MM.1S (cell line): ENCODE measurements at regions not wholly inside any gene's neighbourhood (a gene's known extent, or its start where the extent isn't known, plus 50 kb on each side); places are given as distances from the start of the nearest gene placed in this dataset.
"Not testable (repeated sequence)": the region's sequence is repeated elsewhere in the genome, so short reads cannot be mapped to it uniquely, and the experiment has no call there.

Experiments used
- DNase-seq: peaks from one replicate; pipeline ENCODE4 v3.0.0-alpha.2; 2015
- H2AFZ ChIP-seq: fragments of 300-600 bp; sonication (generic); 2 replicates; pipeline ENCODE4 v1.6.0; 2016; ENCODE audit warnings: antibody characterized with exemption, low read length
- H3F3A ChIP-seq: fragments of 300-600 bp; sonication (generic); 2 replicates; pipeline ENCODE4 v1.6.1; 2016; ENCODE audit warnings: mild to moderate bottlenecking, antibody characterized with exemption, low read length, moderate library complexity, mixed read lengths; ENCODE audit not compliant: insufficient read depth
- H3K27ac ChIP-seq: fragments of 300-600 bp; sonication (generic); 2 replicates; pipeline ENCODE4 v1.5.1; 2016; ENCODE audit warnings: mild to moderate bottlenecking, low read length
- H3K27me3 ChIP-seq: fragments of 300-600 bp; sonication (generic); replicated peaks from 2 replicates; pipeline ENCODE4 v1.6.0; 2016; ENCODE audit warnings: low read length; ENCODE audit not compliant: insufficient read depth
- H3K36me3 ChIP-seq: fragments of 300-600 bp; sonication (generic); replicated peaks from 2 replicates; pipeline ENCODE4 v1.6.1; 2016; ENCODE audit warnings: mild to moderate bottlenecking, low read length, mixed read lengths; ENCODE audit not compliant: insufficient read depth
- H3K4me1 ChIP-seq: fragments of 300-600 bp; sonication (generic); 2 replicates; pipeline ENCODE4 v1.6.1; 2016; ENCODE audit warnings: low read length, mixed read lengths
- H3K4me2 ChIP-seq: fragments of 300-600 bp; sonication (generic); 2 replicates; pipeline ENCODE4 v1.6.0; 2016; ENCODE audit warnings: low read depth, low read length
- H3K4me3 ChIP-seq: fragments of 300-600 bp; sonication (generic); 2 replicates; pipeline ENCODE4 v1.5.1; 2016; ENCODE audit warnings: low read length, mixed read lengths
- H3K79me2 ChIP-seq: fragments of 300-600 bp; sonication (generic); 2 replicates; pipeline ENCODE4 v1.6.1; 2016; ENCODE audit warnings: mixed run types, low read length, mixed read lengths
- H3K9ac ChIP-seq: fragments of 300-600 bp; sonication (generic); 2 replicates; pipeline ENCODE4 v1.6.1; 2016; ENCODE audit warnings: low read length, mixed read lengths
- H3K9me2 ChIP-seq: fragments of 300-600 bp; sonication (generic); replicated peaks from 2 replicates; pipeline ENCODE4 v1.6.1; 2016; ENCODE audit warnings: mild to moderate bottlenecking, low read length, mixed read lengths; ENCODE audit not compliant: insufficient read depth
- H3K9me3 ChIP-seq: fragments of 300-600 bp; sonication (generic); replicated peaks from 2 replicates; pipeline ENCODE4 v1.6.1; 2016; ENCODE audit warnings: mild to moderate bottlenecking, low read length, mixed read lengths; ENCODE audit not compliant: insufficient read depth
- H4K20me1 ChIP-seq: fragments of 300-600 bp; sonication (generic); 2 replicates; pipeline ENCODE4 v1.6.1; 2016; ENCODE audit warnings: mild to moderate bottlenecking, low read length, moderate library complexity, mixed read lengths; ENCODE audit not compliant: insufficient read depth
- CTCF ChIP-seq: fragments of 300-600 bp; sonication (generic); IDR thresholded peaks from 2 replicates; pipeline ENCODE4 v1.5.1; 2016; ENCODE audit warnings: antibody characterized with exemption, low read length, mixed read lengths
- EZH2 ChIP-seq: fragments of 300-600 bp; sonication (generic); optimal IDR thresholded peaks from 2 replicates; pipeline ENCODE3; 2017; ENCODE audit warnings: low read depth, mild to moderate bottlenecking, antibody characterized with exemption, low read length, mixed read lengths
- EZH2phosphoT487 ChIP-seq: fragments of 300-600 bp; sonication (generic); IDR thresholded peaks from 2 replicates; pipeline ENCODE4 v1.6.1; 2018; ENCODE audit warnings: antibody characterized with exemption, low read length

GRCh38 chr1:121582898-121583297 is 398.1 kb downstream of the SRGAP2C start:
- DNase-seq, H3F3A ChIP-seq, H3K4me3 ChIP-seq, H2AFZ ChIP-seq, H3K27me3 ChIP-seq, H3K4me2 ChIP-seq, H3K9me3 ChIP-seq, H4K20me1 ChIP-seq, H3K9ac ChIP-seq, H3K4me1 ChIP-seq, H3K27ac ChIP-seq, H3K9me2 ChIP-seq, H3K36me3 ChIP-seq, H3K79me2 ChIP-seq: not testable (repeated sequence)

GRCh38 chr1:121586369-121587229 is 401.8 kb downstream of the SRGAP2C start:
- Histone ChIP-seq H3K4me3 (no peak overlapping the region), H3K9me2 (no peaks in the 10 kb centered on the region), H3K4me1 (no peaks in the 10 kb centered on the region), H3K9me3 (no peaks in the 10 kb centered on the region), H3K27me3 (no peaks in the 10 kb centered on the region), H3K4me2 (no peak overlapping the region), H3K79me2 (no peaks in the 10 kb centered on the region), H3K9ac (no peak overlapping the region), H3K27ac (no peak overlapping the region), H4K20me1 (no peaks in the 10 kb centered on the region), H3K36me3 (no peaks in the 10 kb centered on the region), H3F3A (no peaks in the 10 kb centered on the region), H2AFZ (no peak overlapping the region)
- TF ChIP-seq EZH2 = no peak
- TF ChIP-seq CTCF = no peak
- TF ChIP-seq EZH2phosphoT487 = no peak
- no peak for DNase-seq

- H3K9ac ChIP-seq = no peak overlapping the region
- H3K4me2 ChIP-seq = no peak overlapping the region
- H3K27me3 ChIP-seq = no peaks in the 10 kb centered on the region
- no peaks in the 10 kb centered on the region for H3K79me2 ChIP-seq
- no peaks in the 10 kb centered on the region for H3K9me2 ChIP-seq
- H3F3A ChIP-seq = no peaks in the 10 kb centered on the region
- H3K36me3 ChIP-seq = no peaks in the 10 kb centered on the region
- no peaks in the 10 kb centered on the region for H3K9me3 ChIP-seq
- no peak overlapping the region for H3K27ac ChIP-seq
- TF ChIP-seq CTCF = no peak
- no peak for TF ChIP-seq EZH2phosphoT487
- TF ChIP-seq EZH2 = no peak
- DNase-seq = no peak
- no peaks in the 10 kb centered on the region for H3K4me1 ChIP-seq
- H2AFZ ChIP-seq = no peak overlapping the region
- H3K4me3 ChIP-seq = no peak overlapping the region
- no peaks in the 10 kb centered on the region for H4K20me1 ChIP-seq
These were observed 402.4 kb downstream of the SRGAP2C start for GRCh38 chr1:121587230-121587569.

- Histone ChIP-seq H2AFZ (no peak overlapping the region), H3K27me3 (no peaks in the 10 kb centered on the region), H3K4me2 (no peak overlapping the region), H3K4me3 (no peak overlapping the region), H3K27ac (no peak overlapping the region), H3K79me2 (no peaks in the 10 kb centered on the region), H3K9me3 (no peaks in the 10 kb centered on the region), H3F3A (no peaks in the 10 kb centered on the region), H3K9me2 (no peaks in the 10 kb centered on the region), H3K36me3 (no peaks in the 10 kb centered on the region), H3K4me1 (no peaks in the 10 kb centered on the region), H4K20me1 (no peaks in the 10 kb centered on the region), H3K9ac (no peak overlapping the region)
- DNase-seq = no peak
- no peak for TF ChIP-seq EZH2
- no peak for TF ChIP-seq CTCF
- TF ChIP-seq EZH2phosphoT487 = no peak
These were observed 403.0 kb downstream of the SRGAP2C start for GRCh38 chr1:121587777-121588176.
